GM19043 (cell line): ENCODE measurements at regions not wholly inside any gene's neighbourhood (a gene's known extent, or its start where the extent isn't known, plus 50 kb on each side); places are given as distances from the start of the nearest gene placed in this dataset.
A peak's percentile ranks its signal among the peaks of the same experiment; 100 is the strongest.
"Not testable (repeated sequence)": the region's sequence is repeated elsewhere in the genome, so short reads cannot be mapped to it uniquely, and the experiment has no call there.

Experiments used
- ATAC-seq: cut with Tn5 transposase; IDR thresholded peaks from one replicate; pipeline ENCODE4 v1.9.1; 2021; ENCODE audit warnings: low read depth; ENCODE audit not compliant: unreplicated experiment

- ATAC-seq: no peak
Observed at GRCh38 chr17:70320673-70321345, 151.5 kb downstream of the KCNJ2 start.

- ATAC-seq: no peak
Observed at GRCh38 chr17:70321352-70321751, 152.0 kb downstream of the KCNJ2 start.

GRCh38 chr17:70323269-70323668 is 153.9 kb downstream of the KCNJ2 start:
- ATAC-seq: no peak

- ATAC-seq: no peak
Observed at GRCh38 chr17:70324031-70324430, 154.7 kb downstream of the KCNJ2 start.

- no peak for ATAC-seq
Observed at GRCh38 chr17:70327279-70327678, 157.9 kb downstream of the KCNJ2 start.

GRCh38 chr17:70327723-70328122 is 158.4 kb downstream of the KCNJ2 start:
- no peak for ATAC-seq

- no peak for ATAC-seq
Observed at GRCh38 chr17:70329721-70330120, 160.4 kb downstream of the KCNJ2 start.

GRCh38 chr17:70331066-70331465 is 161.7 kb downstream of the KCNJ2 start:
- ATAC-seq: not testable (repeated sequence)

GRCh38 chr17:70332356-70333210 is 163.3 kb downstream of the KCNJ2 start:
- no peak for ATAC-seq

GRCh38 chr17:70336411-70336810 is 167.1 kb downstream of the KCNJ2 start:
- ATAC-seq: no peak

GRCh38 chr17:70338946-70339354 is 169.6 kb downstream of the KCNJ2 start:
- ATAC-seq: no peak

GRCh38 chr17:70343114-70343513 is 173.8 kb downstream of the KCNJ2 start:
- no peak for ATAC-seq

GRCh38 chr17:70344386-70345060 is 175.2 kb downstream of the KCNJ2 start:
- no peak for ATAC-seq

GRCh38 chr17:70345061-70345460 is 175.7 kb downstream of the KCNJ2 start:
- no peak for ATAC-seq

- ATAC-seq: no peak
Observed at GRCh38 chr17:70352834-70353233, 183.5 kb downstream of the KCNJ2 start.

GRCh38 chr17:70353408-70354092 is 184.2 kb downstream of the KCNJ2 start:
- peak; percentile 71 for ATAC-seq

- ATAC-seq: no peak
Observed at GRCh38 chr17:70355185-70355584, 185.9 kb downstream of the KCNJ2 start.

GRCh38 chr17:70357190-70357589 is 187.9 kb downstream of the KCNJ2 start:
- no peak for ATAC-seq

- ATAC-seq: peak; percentile 79
Observed at GRCh38 chr17:70365091-70365583, 195.8 kb downstream of the KCNJ2 start.

GRCh38 chr17:70366386-70366785 is 197.1 kb downstream of the KCNJ2 start:
- no peak for ATAC-seq

- ATAC-seq: no peak
Observed at GRCh38 chr17:70368011-70368410, 198.7 kb downstream of the KCNJ2 start.
